NCI-H146 (cell line): ENCODE measurements at regions not wholly inside any gene's neighbourhood (a gene's known extent, or its start where the extent isn't known, plus 50 kb on each side); places are given as distances from the start of the nearest gene placed in this dataset.

Experiments used
- DNase-seq: peaks from one replicate; lab custom pipeline; 2025; lab: John Stamatoyannopoulos, UW

DNA sequence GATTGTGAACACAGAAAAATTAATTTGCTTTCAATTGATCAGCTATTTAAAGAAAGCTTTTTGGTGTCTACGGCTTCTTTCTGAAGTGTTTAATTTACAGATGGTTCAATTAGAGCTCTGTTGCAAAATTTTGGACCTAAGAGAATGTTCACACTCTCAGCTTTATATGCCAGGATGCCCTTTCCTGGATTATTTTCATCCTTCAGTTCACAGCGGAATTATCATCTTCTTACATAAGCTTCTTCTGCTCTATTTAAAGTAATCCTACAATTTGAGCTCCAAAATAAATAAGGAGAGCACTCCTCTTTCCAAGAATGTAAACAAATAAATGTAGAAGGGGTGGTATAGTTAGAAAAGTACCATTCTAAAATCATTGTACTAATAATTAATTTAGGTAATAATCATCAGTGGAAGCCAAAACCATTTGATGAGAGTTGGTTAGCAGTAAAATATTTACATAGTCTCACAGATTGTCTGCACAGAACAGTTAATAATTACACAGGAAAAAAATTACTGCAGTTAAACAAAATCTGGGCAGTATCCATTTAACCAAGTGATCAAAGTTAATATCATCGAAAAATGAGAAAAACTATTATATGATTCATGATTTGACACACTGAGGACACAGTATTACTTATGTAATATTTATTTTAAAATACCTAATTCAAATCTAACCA, 298.0 kb upstream of the TMEM229A start:
- no peak for DNase-seq

DNA sequence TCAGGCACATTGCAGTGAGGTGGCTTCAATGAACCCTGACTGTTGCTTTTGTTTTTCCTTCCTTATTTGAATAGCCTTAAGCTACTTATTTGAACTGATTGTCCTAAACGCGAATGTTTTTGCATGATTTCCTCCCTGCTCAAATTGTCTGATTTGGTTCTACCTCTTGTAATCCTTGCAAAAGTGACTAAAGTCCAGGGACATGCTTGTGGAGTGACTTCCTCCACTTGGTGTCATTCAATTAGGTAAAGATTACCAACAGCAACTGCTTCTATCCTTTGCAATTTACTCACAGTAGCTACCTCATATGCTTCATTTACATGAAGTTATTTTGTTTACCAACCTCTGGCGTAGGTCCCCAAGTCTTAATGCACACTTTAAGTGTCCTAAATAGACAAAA, 295.9 kb upstream of the TMEM229A start:
- no peak for DNase-seq

DNA sequence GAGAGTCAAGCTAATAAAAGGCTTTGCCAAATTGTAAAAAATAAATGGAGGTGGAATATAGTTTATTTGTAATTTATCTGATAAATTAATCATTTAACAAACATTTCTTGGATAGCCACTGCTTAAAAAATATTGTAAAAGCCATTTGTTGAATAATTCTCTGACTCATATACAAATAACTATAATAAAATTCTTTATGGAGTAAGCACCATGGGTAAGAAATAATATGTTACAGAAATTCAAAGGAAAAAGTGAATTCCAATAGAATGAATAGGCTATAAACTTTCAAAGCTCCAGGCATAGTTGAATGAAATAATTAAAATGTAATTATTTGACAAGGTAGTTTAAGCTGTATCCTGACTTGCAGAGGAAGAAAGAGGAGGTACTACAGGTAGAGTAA, 291.4 kb upstream of the TMEM229A start:
- DNase-seq, result no peak

DNA sequence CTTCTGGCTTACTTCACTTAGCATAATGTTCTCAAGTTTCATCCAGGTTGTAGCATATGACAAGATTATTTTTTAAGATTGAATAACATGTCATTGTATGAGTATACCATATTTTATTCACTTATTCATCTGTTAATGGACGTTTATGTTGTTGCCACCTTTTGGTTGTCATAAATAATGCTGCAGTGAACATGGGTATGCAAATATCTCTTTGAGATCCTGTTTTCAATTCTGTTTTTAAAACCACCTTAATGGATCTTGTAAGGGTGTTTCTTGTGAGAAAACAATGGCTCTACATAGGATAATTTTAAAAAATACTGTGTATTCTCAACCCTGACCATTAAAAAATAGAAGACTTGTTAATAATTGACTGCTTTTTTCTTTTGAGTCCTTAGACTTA, 290.7 kb upstream of the TMEM229A start:
- no peak for DNase-seq

DNA sequence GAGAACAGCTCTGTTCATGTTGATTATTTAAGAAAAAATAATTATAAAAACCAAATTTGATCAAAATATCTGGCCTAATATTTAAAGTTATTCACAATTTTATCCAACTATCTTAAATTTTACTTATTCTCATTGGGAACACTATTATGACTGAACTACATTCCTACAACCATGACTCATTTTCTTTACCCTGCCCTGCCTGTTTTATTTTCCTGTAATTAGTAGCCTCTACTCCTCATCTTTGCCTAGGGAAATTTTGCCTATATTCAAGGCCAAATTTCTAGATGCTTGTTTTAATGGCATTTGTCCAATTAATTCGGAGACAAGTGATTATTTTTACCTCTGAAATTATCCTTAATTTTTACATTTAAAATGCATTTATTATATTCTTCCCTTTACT, 289.7 kb upstream of the TMEM229A start:
- no peak for DNase-seq

DNA sequence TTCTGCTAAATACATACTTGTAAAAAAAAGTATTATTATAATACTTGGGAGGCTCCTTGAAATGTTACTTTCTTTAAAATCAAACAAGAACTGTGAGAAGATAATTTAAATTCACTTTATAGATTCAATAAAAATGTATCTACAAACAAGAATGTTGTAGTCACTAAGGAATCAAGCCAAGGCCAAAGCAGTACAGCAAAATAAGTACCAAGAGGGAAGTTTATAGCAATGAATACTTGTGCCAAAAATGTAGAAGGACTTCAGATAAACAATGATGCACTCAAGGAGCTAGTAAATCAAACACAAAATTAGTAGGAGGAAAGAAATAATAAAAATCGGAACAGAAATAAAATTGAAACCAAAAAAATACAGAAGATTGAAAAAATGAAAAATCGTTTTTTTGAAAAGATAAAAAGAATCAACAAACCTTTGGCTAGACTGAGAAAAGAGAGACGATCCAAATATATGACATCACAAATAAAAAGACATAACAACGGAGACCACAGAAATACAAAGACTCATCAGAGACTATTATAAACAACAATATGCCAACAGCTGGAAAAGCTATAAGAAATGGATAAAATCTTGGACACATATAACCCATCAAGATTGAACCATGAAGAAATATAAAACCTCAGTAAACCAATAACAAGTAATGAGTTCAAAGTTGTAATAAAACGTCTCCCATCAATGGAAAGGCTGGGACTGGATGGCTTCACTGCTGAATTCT, 286.0 kb upstream of the TMEM229A start:
- DNase-seq, result no peak

DNA sequence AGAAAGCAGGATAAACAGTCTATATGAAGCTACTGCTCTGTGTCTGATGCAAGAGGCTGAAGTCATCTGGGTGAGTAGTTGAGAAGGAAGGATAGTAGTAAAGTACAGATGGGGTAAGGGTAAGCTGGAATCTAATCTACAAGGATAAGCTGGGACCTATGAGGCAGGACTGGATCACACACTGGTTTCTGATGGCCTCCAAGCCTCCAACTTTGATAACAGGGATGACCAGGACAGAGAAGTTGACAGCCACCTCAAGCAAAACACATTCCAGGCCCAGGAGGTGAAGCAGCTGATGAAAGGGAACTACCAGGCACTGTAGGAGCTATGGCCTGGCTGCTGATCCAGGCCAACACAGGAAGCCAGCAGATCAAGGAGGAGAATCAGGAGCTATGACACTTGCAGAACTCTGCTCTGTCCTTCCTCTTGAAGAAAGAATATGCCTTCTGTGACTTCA, 278.1 kb upstream of the TMEM229A start:
- DNase-seq, result no peak

DNA sequence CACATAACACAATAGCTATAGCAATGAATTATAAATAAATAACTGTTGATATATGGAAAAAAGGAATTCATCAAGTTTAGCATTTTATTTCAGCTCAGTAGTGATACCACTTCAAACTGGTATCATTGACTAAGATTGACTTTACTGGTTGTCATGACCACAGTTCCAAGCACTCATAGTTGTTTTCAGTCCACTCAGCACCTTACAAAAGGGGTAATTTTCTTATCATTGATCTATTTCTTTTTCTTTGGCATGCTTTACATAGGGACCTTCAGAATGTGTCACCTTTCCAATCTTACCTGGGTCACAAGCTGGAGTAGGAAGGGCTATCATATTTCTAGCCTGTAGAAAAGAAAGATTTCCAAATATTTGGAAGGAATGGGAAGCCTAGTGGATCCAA, 275.5 kb upstream of the TMEM229A start:
- DNase-seq, result no peak

DNA sequence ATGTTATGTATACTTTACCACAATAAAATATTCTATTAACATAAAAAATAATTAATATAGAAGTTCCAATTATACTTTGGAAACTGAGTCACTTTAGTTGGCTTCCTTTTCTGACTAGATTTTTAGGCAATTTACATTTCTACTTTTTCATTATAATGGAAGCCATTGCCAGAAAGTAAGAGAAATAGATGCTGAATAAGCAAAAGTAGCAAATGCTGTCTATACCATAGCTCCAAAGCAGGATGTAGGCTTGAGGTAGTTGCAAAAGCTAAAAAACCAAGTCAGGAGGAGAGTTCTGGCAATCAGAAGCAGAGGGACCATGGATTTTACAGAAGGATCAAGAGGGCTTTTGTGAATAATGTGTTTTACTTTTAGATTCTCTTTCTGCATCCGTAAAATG, 262.4 kb upstream of the TMEM229A start:
- no peak for DNase-seq

DNA sequence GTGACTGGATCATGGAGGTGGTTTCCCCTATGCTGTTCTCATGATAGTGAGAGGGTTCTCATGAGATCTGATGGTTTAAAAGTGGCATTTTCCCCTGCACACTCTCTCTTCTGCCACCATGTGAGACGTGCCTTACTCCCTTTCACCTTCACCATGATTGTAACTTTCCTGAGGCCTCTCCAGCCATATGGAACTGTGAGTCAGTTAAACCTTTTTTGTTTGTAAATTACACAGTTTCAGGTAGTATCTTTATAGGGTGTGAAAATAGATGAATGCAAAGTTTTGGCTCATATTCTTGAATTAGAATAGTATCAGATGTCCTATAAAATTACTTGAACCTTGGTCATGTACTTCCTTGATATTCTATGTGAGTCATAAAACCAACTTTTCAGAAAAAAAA, 252.1 kb upstream of the TMEM229A start:
- DNase-seq, result no peak

DNA sequence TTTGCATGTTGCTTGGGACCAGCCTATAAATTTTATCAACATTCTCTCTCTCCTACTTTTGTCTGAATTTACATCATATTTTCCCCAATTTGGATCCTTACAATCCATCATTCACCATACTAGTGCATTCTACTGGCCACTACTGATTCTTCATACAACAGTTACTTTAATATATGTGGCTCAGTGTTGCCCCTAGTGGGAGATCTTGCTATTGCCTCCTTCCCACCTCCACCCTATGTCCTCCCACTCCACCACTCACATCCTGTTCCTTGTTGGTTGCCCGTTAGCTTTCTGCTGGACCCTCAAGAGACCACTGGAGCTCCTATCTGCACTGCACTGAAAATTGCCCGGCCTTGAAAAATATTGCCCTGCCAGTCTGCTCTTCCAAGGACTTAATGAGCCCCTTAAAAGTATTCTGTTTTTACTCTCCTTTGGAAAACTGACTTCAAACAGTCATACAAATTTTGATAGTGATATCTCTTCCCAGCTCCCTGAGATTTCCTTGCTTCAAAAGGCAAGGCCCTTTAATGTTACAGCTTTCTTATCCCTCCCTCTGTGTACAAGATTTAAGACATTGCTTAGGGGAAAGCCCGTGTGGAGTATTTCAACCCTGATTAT, 243.2 kb upstream of the TMEM229A start:
- DNase-seq, result no peak

DNA sequence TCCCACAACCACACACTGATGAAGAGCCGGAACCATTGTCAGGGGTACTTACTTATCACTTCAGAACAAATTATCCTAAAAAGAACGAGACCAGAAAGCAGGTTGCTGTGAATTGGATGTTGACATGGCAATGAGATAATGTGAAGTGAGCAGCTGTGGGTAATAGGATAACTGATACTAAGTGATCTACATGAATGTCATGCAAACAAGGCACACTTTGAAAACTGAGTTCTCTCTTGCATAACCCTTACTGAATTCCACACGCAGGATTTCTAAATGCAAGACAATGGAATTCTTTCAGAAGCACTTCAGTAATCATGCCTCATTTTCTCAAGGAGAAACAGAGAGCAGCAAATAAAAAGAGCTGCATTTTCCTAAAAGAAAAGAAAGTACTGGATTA, 242.5 kb upstream of the TMEM229A start:
- DNase-seq, result no peak

DNA sequence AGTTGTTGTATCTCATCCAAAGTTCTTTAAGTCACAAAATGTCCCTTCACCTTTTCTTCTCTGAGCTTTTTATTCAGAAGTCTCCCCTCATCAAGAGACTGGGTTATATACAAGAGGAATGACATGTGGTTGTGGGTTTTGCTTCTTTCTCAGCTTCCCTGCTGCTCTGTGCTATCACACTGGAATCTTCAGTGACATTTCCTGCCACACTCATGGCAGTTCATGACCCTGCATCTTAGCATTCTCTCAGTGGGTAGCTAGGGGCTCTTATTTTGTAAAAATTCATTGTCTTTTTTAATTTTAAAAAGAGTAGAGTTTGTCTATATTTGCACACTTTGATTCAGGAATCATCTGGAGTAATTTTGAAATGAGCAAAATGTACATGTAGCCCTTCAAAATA, 236.9 kb upstream of the TMEM229A start:
- DNase-seq, result no peak

DNA sequence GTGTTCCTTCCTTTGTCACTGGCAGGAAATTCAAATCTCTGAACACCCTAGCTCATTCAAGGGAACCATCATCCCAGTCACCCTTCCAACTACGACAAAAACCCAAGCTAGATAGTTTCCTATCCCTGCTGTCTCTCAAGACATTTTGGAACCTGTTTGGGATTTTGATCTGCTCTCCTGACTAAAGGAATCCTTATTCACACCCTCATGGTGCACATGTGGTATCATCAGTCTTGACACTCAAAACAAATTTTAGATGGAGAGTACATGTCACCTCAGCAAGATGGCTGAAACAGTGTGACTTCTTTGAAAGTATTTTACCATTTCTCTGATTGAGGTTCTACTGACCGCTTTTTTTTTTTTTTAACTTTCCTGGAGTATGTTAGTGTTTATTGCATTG, 234.3 kb upstream of the TMEM229A start:
- DNase-seq, result no peak

DNA sequence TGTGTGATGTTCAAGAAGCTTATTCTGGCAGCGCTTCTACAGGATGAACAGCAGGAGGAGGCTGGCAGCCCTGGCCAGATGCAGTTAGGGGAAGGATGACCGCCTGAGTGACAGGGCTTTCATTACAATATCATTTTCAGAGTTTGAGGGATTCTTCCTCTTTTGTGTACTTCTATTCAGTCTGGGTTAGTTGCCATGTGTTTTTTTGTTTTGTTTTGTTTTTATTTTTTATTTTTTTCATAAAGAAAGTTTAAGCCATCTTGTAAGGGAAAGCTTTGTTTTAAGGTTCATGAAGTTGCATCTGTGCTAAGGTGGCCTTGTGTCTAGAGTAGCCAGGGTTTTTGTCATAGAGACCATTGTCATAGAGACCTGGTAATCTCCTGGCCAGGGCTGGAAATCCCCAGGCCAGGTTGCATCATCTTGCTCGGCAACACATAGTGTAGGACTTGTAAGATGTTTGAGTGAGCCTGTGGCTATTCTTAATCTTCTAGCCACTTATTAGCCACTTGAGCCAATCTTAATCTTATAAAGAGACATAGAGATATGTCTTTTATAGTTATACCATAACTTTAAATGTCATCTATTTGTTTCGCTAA, 230.5 kb upstream of the TMEM229A start:
- DNase-seq, result no peak

DNA sequence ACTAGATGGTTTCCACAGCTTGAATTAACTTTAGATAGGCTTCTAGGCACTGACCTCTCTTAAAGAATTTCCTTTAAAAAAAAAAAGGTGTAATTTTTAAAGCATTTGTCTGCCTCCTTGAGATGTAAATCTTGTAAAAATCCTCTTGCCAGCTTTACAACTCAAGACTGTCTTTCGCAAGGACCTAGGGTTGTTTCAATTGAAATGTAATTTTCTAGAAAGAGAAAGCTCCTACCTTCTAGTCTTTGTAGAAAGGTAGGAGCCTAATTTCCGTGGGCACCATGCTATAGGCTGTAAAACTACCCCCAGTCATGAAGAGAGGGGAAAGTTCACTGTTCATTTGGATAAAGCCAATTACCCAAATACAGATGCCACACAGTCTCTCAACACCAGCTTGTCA, 228.8 kb upstream of the TMEM229A start:
- no peak for DNase-seq

DNA sequence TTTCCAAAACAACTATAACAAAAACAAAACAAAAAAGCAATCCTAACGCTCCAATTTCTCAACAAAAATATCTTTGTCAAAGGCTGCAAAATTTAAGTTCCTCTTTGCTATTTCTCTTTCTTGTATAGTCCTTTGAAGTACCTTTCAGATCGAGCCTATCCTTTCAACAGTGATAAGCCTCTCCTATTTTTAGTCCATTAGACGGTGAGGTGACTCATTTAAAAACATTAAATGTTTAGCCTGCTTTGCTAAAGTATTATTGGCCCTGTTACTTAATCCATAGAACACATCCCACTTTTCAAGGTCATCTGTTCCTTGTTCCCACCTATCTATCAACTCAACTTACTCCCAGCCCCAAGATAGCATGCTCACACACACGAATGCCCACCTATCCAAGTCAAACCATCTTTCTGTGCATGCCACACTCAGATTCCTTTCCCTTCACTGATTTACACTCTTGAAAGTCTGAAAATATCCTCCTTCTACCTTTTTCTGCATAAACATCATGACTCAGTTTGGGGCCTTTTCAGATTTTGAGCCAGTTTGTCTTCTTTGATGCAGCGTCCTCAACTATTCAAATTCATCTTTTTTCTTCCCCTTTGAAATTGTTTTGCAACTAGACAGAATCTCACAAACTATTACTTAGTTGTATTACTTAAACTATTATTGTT, 224.9 kb upstream of the TMEM229A start:
- DNase-seq, result no peak

DNA sequence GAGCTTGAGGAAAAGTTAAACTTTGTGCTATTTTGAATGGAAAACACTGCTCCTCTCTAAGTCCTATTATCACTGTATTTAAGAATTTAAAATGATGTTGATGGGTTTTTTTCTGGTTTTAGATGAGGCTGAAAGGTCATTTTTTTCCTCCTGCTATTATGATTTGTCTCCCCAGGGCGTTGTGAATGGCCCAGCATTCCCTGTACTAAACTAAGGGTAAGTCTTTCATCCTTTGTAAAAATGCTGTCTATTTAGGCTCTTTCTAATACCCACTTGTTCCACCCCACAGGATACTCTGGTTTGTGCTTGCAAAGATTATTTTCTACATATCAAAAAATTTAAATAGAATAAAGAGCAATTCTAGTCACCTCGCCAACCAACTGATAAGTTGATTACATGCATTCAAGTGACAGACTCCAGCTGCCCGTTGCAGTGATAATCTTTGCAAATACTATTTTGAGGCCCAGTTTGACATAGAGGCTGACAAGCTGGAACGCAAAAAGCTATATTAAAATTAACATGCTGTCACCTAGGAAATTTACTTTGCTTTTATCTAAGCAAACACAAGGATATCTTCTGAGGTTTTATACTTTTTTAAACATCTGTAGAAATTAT, 222.3 kb upstream of the TMEM229A start:
- DNase-seq, result no peak

DNA sequence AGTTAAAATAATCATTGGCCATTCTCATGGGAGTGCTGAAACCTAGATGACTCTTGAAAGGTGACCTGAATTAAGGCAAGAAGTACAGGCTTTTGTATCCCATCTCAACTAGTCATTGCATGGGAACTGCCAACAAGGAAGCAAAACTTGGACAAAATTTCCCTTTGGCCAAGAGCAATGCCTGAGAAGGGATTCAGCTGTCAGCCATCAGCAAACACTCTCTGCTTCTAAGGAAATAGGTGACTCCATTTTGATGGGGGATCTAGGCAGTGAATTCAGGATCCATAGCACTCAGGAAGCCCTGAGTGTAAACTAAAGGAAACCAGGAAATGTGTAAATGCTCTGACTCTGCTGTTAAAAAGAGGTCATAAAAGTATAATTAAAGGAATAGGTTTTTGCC, 221.5 kb upstream of the TMEM229A start:
- DNase-seq, result no peak

DNA sequence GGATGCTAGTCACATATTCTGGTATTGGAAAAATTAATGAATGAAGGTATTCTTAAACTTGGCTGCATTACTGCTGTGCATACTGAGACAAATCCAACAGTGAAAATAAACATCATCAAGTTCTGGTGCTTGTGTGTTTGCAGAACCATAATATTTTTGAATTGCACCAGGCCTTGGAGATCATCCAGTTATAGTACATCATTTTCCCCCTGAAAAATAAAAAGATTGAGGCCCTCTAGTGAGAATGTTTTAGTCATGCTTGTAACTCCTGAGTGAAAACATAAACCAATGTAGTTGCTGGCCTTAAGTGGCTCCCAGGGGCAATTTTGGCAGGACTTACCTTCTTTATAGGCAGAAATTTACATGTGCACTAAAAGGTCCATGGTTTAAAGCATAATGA, 218.8 kb upstream of the TMEM229A start:
- DNase-seq, result no peak

DNA sequence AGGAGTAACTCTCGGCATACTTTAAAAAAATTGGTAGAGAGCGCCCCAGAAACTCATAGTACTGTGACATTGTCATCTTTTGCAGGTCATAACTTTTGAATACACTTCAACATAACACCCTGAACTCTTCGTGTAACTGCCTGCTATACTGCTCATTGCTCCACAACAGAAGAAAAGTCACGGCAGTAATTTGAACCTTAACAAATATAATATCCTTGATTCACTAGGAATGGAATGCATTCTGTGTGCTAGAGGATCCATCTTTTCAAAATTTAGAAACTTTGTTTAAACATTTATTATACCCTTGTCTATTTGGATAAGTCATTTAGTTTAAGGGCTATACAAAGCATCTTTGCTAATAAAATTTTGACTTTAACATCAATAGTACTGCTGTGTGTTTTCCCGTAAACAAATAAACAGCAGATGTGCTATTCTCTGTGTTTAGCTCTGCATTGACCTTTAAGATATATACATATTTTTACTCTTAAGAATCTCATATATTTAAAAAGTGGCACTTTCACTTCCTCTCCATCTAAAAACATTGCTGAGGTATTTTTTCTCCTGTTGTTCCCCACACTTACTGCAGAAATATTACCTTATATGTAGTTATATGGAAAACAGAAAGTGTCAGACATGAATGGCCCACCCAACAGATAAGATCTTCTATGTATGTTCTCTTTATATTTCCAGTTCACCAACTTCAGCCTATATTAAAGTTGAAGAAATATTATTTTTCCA, 217.6 kb upstream of the TMEM229A start:
- no peak for DNase-seq
